ENCODE measurements at regions not wholly inside any gene's neighbourhood (a gene's known extent, or its start where the extent isn't known, plus 50 kb on each side); places are given as distances from the start of the nearest gene placed in this dataset.

- H3K9me3 ChIP-seq: no peaks in the 10 kb centered on the region
- 59% methylated on average over 19 of the region's 19 CpGs for WGBS
- H3K36me3 ChIP-seq: no peaks in the 10 kb centered on the region
- no peak overlapping the region for H3K4me3 ChIP-seq
- H3K4me1 ChIP-seq (replicated peaks): no peaks in the 10 kb centered on the region
- DNase-seq (ENCODE audit: low spot score): no peak
- no peak overlapping the region for H3K27ac ChIP-seq
- intact Hi-C loops (cut with DNase I): no loop called here
- no peaks in the 10 kb centered on the region for H3K27me3 ChIP-seq (replicated peaks; ENCODE audit: insufficient read depth)
- TF ChIP-seq, protein P1, sequence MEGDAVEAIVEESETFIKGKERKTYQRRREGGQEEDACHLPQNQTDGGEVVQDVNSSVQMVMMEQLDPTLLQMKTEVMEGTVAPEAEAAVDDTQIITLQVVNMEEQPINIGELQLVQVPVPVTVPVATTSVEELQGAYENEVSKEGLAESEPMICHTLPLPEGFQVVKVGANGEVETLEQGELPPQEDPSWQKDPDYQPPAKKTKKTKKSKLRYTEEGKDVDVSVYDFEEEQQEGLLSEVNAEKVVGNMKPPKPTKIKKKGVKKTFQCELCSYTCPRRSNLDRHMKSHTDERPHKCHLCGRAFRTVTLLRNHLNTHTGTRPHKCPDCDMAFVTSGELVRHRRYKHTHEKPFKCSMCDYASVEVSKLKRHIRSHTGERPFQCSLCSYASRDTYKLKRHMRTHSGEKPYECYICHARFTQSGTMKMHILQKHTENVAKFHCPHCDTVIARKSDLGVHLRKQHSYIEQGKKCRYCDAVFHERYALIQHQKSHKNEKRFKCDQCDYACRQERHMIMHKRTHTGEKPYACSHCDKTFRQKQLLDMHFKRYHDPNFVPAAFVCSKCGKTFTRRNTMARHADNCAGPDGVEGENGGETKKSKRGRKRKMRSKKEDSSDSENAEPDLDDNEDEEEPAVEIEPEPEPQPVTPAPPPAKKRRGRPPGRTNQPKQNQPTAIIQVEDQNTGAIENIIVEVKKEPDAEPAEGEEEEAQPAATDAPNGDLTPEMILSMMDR (IDR thresholded peaks at IDR 0.05): no peak
- no peak for TF ChIP-seq POLR2AphosphoS5 (IDR thresholded peaks at IDR 0.05)
- TF ChIP-seq POLR2A (IDR thresholded peaks at IDR 0.05): no peak
These were observed 52.6 kb upstream of the RUFY1 start for GRCh38 chr5:179497636-179498340.

DNA sequence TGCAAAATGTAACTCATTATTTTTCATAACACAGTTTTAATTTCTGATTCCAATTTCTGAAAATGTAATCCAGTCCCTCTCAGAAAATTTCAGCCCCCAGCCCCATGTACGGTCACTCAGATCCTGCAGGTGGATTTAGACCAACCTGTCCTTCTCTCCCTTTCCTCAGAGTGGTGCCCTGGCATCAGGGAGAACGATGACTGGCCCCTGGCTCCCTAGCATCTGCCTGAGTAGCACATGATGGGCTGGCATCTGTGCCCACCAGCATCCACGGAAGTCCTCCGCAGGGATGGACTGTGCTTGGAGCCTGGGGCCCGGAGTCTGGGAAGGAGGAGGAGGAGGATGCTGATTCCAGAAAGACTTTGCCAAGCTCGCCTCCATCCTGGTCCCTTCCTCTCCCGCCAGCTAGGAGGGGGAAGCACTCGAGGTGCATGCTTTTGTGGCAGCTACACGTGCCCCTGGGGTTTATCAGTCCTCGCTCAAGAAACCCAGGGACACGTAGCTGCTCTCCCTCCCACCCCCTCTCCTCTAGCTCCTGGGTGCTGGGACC lies 54.4 kb upstream of the RUFY1 start:
- 64% methylated on average over 11 of the region's 11 CpGs for WGBS
- Histone ChIP-seq H3K4me1 (replicated peaks) (no peaks in the 10 kb centered on the region), H3K4me3 (no peak overlapping the region), H3K9me3 (no peaks in the 10 kb centered on the region), H3K36me3 (no peaks in the 10 kb centered on the region), H3K27me3 (replicated peaks; ENCODE audit: insufficient read depth) (no peaks in the 10 kb centered on the region), H3K27ac (no peak overlapping the region)
- intact Hi-C loops (cut with DNase I): loop anchor here (2.0 kb wide), 1 partner anchor 329 kb away; no protein-coding TSS in a partner anchor
- TF ChIP-seq POLR2A (IDR thresholded peaks at IDR 0.05) (no peak), POLR2AphosphoS5 (IDR thresholded peaks at IDR 0.05) (no peak)
- TF ChIP-seq, protein P1 (IDR thresholded peaks at IDR 0.05): no peak
- DNase-seq (ENCODE audit: low spot score): no peak

DNA sequence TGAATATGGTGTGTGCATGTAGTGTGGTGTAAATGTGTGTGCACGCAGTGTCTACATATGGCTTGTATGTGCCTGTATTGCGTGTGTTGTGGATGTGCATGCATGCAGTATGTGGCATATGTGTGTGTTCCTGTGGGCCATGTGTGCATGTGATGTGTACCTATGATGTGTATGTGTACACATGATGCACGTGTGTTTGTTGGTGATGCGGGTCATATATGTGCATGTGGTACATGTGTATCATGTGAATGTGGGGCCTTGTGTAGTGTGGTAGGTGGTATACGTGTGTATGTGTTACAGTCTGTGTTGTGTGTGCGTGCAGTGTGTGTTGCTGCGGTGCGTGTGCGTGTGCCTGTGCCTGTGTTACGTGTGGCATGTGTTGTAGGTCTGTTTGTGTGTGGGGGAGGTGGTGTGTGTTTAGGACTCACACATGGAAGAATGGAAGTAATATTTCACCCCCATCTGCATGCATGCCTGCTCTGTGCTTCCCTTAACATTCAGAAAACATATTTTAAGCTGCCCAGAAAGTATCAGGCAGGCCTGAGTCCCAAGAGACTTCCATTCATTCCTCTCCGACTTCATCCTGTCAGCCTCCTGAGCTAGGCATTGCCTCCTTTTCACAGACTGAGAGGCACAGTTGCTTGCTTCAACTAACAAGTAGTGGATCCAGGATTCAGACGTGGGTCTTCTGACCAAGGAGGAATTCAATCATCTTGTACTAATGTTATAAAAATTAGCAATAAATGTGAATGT lies 55.4 kb upstream of the RUFY1 start:
- H3K27ac ChIP-seq: no peak overlapping the region
- no peaks in the 10 kb centered on the region for H3K27me3 ChIP-seq (replicated peaks; ENCODE audit: insufficient read depth)
- TF ChIP-seq POLR2AphosphoS5 (IDR thresholded peaks at IDR 0.05) (no peak), POLR2A (IDR thresholded peaks at IDR 0.05) (no peak)
- TF ChIP-seq, protein P1 (IDR thresholded peaks at IDR 0.05): no peak
- intact Hi-C loops (cut with DNase I): loop anchor here (2.0 to 5.0 kb wide), 3 partner anchors 153 to 763 kb away; partner anchors contain the start of gene ZNF354A
- no peaks in the 10 kb centered on the region for H3K9me3 ChIP-seq
- 82% methylated on average over 12 of the region's 12 CpGs for WGBS
- no peak for DNase-seq (ENCODE audit: low spot score)
- H3K4me1 ChIP-seq (replicated peaks): no peaks in the 10 kb centered on the region
- H3K36me3 ChIP-seq: no peaks in the 10 kb centered on the region
- no peak overlapping the region for H3K4me3 ChIP-seq

GRCh38 chr5:179488975-179489374 lies 61.4 kb upstream of the RUFY1 start:
- intact Hi-C loops (cut with DNase I): no loop called here

More at GRCh38 chr5:179488975-179489374, 61.4 kb upstream of the RUFY1 start:
- Histone ChIP-seq H3K36me3 (no peaks in the 10 kb centered on the region), H3K27ac (no peak overlapping the region), H3K9me3 (no peaks in the 10 kb centered on the region), H3K4me3 (no peak overlapping the region), H3K4me1 (replicated peaks) (no peaks in the 10 kb centered on the region), H3K27me3 (replicated peaks; ENCODE audit: insufficient read depth) (no peaks in the 10 kb centered on the region)
- 41% methylated on average over 4 of the region's 4 CpGs for WGBS
- no peak for TF ChIP-seq POLR2A (IDR thresholded peaks at IDR 0.05)
- TF ChIP-seq, protein P1 (IDR thresholded peaks at IDR 0.05): no peak
- TF ChIP-seq POLR2AphosphoS5 (IDR thresholded peaks at IDR 0.05): no peak
- no peak for DNase-seq (ENCODE audit: low spot score)

Data from prostate gland (tissue), 2 donors.